ENCODE measurements at regions not wholly inside any gene's neighbourhood (a gene's known extent, or its start where the extent isn't known, plus 50 kb on each side); places are given as distances from the start of the nearest gene placed in this dataset.

GRCh38 chrX:96455078-96455477, 229.6 kb upstream of the DIAPH2 start:
- H3K4me3 ChIP-seq (ENCODE audit: insufficient read depth, low read length) = no peak overlapping the region
- H2AFZ ChIP-seq (ENCODE audit: low read length) = no peak overlapping the region
- no peaks in the 10 kb centered on the region for H4K20me1 ChIP-seq (ENCODE audit: insufficient read depth, low read length)
- no peaks in the 10 kb centered on the region for H3K36me3 ChIP-seq (ENCODE audit: insufficient read depth, low read length)
- no peaks in the 10 kb centered on the region for H3K4me1 ChIP-seq (ENCODE audit: insufficient read depth, low read length)
- DNase-seq (ENCODE audit: insufficient read length, low spot score, missing footprints) = no peak
- H3K79me2 ChIP-seq (ENCODE audit: insufficient read depth, low read length) = no peaks in the 10 kb centered on the region
- H3K4me2 ChIP-seq (ENCODE audit: insufficient read depth, low read length) = no peak overlapping the region
- TF ChIP-seq CTCF (IDR thresholded peaks at IDR 0.05; ENCODE audit: extremely low read depth, low read depth, low read length) = no peak
- no peaks in the 10 kb centered on the region for H3K9me3 ChIP-seq (ENCODE audit: low read depth, low read length)
- H3K27ac ChIP-seq (ENCODE audit: low read depth, low read length) = no peak overlapping the region
- no peaks in the 10 kb centered on the region for H3K27me3 ChIP-seq (ENCODE audit: insufficient read depth, low read length)

DNA sequence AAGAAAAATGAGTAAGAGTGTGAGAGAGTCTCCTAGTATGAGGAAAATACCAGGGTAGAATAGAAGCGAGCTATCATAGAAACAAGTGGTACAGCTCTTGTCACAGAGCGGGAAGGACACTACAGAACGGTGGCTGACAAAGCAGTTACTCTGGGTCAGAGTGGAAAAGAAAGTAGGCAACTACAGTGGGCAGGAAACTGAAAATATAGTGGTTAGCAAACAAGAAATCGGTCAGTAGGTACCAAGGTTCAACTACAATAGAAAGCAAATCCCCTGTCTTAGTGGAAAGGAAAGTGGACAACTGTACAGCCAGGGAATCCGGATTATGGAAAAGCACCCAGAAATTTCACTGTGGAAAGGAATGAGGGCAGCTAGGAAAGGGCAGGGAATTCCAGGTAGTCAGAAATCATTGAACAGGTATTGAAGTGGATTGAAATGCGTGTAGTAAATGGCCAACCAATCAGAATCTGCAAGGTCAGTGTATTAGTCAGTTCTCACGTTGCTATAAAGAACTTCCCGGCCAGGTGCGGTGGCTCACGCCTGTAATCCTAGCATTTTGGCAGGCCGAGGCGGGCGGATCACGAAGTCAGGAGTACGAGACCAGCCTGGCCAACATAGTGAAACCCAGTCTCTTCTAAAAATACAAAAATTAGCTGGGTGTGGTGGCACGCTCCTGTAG, 219.6 kb upstream of the DIAPH2 start:
- H3K4me1 ChIP-seq (ENCODE audit: insufficient read depth, low read length) = no peaks in the 10 kb centered on the region
- no peak for TF ChIP-seq CTCF (IDR thresholded peaks at IDR 0.05; ENCODE audit: extremely low read depth, low read depth, low read length)
- no peaks in the 10 kb centered on the region for H3K36me3 ChIP-seq (ENCODE audit: insufficient read depth, low read length)
- H3K79me2 ChIP-seq (ENCODE audit: insufficient read depth, low read length) = no peaks in the 10 kb centered on the region
- no peak overlapping the region for H3K4me2 ChIP-seq (ENCODE audit: insufficient read depth, low read length)
- H3K27me3 ChIP-seq (ENCODE audit: insufficient read depth, low read length) = no peaks in the 10 kb centered on the region
- no peaks in the 10 kb centered on the region for H4K20me1 ChIP-seq (ENCODE audit: insufficient read depth, low read length)
- no peak overlapping the region for H3K27ac ChIP-seq (ENCODE audit: low read depth, low read length)
- no peak overlapping the region for H2AFZ ChIP-seq (ENCODE audit: low read length)
- no peaks in the 10 kb centered on the region for H3K9me3 ChIP-seq (ENCODE audit: low read depth, low read length)
- H3K4me3 ChIP-seq (ENCODE audit: insufficient read depth, low read length) = no peak overlapping the region
- no peak for DNase-seq (ENCODE audit: insufficient read length, low spot score, missing footprints)

- Histone ChIP-seq H3K79me2 (ENCODE audit: insufficient read depth, low read length) (no peaks in the 10 kb centered on the region), H4K20me1 (ENCODE audit: insufficient read depth, low read length) (no peaks in the 10 kb centered on the region), H3K4me2 (ENCODE audit: insufficient read depth, low read length) (no peak overlapping the region), H3K4me1 (ENCODE audit: insufficient read depth, low read length) (no peaks in the 10 kb centered on the region), H3K27me3 (ENCODE audit: insufficient read depth, low read length) (peaks cover 6% of the 10 kb centered on the region), H3K36me3 (ENCODE audit: insufficient read depth, low read length) (no peaks in the 10 kb centered on the region), H3K9me3 (ENCODE audit: low read depth, low read length) (no peaks in the 10 kb centered on the region), H2AFZ (ENCODE audit: low read length) (no peak overlapping the region), H3K27ac (ENCODE audit: low read depth, low read length) (no peak overlapping the region), H3K4me3 (ENCODE audit: insufficient read depth, low read length) (no peak overlapping the region)
- TF ChIP-seq CTCF (IDR thresholded peaks at IDR 0.05; ENCODE audit: extremely low read depth, low read depth, low read length) = no peak
- DNase-seq (ENCODE audit: insufficient read length, low spot score, missing footprints) = no peak
These were observed 210.5 kb upstream of the DIAPH2 start for GRCh38 chrX:96474029-96474740.

DNA sequence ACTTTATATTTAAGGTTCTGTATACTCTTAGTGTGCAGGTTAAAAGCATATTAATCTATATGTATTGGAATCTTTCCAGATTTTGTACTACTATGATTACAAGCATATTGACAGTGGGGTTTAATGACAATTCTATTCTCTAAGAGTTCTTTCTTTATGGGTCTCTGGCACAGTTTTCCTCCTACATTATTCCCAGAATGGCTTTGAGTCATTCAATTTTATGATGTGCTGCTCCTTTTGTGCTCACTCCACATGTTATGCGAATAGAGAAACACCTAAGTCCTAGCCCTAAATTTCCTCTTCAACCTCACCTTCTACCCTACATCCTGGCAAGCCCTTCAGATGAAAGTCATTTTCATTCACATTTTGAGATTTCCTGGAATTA, 209.9 kb upstream of the DIAPH2 start:
- H3K36me3 ChIP-seq (ENCODE audit: insufficient read depth, low read length) = no peaks in the 10 kb centered on the region
- TF ChIP-seq CTCF (IDR thresholded peaks at IDR 0.05; ENCODE audit: extremely low read depth, low read depth, low read length) = no peak
- H3K79me2 ChIP-seq (ENCODE audit: insufficient read depth, low read length) = no peaks in the 10 kb centered on the region
- no peak overlapping the region for H3K4me3 ChIP-seq (ENCODE audit: insufficient read depth, low read length)
- peaks cover 6% of the 10 kb centered on the region for H3K27me3 ChIP-seq (ENCODE audit: insufficient read depth, low read length)
- no peaks in the 10 kb centered on the region for H3K9me3 ChIP-seq (ENCODE audit: low read depth, low read length)
- no peak for DNase-seq (ENCODE audit: insufficient read length, low spot score, missing footprints)
- H2AFZ ChIP-seq (ENCODE audit: low read length) = no peak overlapping the region
- H4K20me1 ChIP-seq (ENCODE audit: insufficient read depth, low read length) = no peaks in the 10 kb centered on the region
- H3K27ac ChIP-seq (ENCODE audit: low read depth, low read length) = no peak overlapping the region
- H3K4me2 ChIP-seq (ENCODE audit: insufficient read depth, low read length) = no peak overlapping the region
- no peaks in the 10 kb centered on the region for H3K4me1 ChIP-seq (ENCODE audit: insufficient read depth, low read length)
